ENCODE measurements at regions not wholly inside any gene's neighbourhood (a gene's known extent, or its start where the extent isn't known, plus 50 kb on each side); places are given as distances from the start of the nearest gene placed in this dataset.

DNA sequence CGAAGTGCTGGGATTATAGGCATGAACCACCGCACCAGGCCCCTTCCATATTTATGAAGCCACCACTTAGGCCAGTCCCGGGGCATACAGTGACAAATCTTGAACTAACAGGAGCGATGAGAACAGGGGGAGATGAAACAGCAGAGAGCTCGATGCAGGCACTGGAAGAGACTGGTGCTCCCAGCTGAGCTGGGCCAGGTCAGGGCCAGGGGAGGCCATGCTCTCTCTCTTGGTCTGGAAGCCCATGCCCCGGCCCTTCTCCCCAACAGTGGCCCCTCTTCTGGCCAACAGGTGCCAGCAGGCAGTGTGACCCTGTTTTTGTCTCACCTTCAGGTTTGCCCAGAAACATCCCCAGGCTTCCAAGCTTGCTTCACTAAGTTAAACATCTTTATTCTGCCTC is 269.9 kb upstream of the C1orf174 start:
- no peak for DNase-seq (ENCODE audit: low read depth)
- TF ChIP-seq, protein P1, sequence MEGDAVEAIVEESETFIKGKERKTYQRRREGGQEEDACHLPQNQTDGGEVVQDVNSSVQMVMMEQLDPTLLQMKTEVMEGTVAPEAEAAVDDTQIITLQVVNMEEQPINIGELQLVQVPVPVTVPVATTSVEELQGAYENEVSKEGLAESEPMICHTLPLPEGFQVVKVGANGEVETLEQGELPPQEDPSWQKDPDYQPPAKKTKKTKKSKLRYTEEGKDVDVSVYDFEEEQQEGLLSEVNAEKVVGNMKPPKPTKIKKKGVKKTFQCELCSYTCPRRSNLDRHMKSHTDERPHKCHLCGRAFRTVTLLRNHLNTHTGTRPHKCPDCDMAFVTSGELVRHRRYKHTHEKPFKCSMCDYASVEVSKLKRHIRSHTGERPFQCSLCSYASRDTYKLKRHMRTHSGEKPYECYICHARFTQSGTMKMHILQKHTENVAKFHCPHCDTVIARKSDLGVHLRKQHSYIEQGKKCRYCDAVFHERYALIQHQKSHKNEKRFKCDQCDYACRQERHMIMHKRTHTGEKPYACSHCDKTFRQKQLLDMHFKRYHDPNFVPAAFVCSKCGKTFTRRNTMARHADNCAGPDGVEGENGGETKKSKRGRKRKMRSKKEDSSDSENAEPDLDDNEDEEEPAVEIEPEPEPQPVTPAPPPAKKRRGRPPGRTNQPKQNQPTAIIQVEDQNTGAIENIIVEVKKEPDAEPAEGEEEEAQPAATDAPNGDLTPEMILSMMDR (conservative IDR thresholded peaks at IDR 0.05; ENCODE audit: control insufficient read depth, insufficient read depth, low read depth, low read length) = no peak

DNA sequence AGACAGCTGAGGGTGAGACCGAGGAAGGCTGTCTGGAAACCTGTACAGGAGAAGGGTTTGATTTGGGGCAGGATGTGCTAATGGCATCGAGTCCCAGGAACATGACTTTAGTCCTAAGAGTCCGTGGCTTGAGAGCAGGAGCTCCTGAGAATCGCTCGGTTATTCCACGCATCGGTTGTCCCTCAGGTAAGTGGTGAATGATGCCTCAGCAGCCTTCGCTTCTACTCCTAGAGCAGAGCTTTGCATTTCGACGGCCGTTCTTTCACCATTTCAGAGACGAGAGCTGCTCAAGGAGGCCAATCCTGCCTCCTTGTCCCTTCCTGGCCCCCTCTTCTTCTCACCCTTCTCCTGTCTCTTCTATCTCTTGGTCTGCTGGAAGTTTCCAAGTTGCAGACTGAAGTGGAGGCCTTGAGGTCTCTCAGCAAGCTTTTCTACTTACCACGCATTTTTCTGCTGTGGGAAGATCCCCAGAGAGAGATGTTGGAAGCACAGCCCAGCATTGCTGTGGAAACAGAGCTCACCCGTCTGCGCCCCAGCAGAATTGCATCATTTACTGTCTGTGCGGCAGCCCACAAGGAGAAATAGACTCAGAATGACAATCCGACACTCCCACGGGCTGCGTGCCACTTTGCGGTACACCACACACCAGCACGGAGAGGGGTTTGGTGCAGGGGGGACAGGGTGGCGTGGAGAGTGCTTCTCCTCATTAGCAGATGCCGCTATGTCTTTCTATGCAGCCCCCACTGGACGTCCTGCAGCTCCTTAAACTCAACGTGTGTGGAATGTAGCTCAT is 270.7 kb upstream of the C1orf174 start:
- TF ChIP-seq, protein P1 (conservative IDR thresholded peaks at IDR 0.05; ENCODE audit: control insufficient read depth, insufficient read depth, low read depth, low read length) = no peak
- H3K4me3 ChIP-seq (ENCODE audit: control insufficient read depth, low read depth, low read length) = no peak overlapping the region
- DNase-seq (ENCODE audit: low read depth) = no peak

More for the DNA sequence above, 269.9 kb upstream of the C1orf174 start:
- H3K4me3 ChIP-seq (ENCODE audit: control insufficient read depth, low read depth, low read length) = no peak overlapping the region

DNA sequence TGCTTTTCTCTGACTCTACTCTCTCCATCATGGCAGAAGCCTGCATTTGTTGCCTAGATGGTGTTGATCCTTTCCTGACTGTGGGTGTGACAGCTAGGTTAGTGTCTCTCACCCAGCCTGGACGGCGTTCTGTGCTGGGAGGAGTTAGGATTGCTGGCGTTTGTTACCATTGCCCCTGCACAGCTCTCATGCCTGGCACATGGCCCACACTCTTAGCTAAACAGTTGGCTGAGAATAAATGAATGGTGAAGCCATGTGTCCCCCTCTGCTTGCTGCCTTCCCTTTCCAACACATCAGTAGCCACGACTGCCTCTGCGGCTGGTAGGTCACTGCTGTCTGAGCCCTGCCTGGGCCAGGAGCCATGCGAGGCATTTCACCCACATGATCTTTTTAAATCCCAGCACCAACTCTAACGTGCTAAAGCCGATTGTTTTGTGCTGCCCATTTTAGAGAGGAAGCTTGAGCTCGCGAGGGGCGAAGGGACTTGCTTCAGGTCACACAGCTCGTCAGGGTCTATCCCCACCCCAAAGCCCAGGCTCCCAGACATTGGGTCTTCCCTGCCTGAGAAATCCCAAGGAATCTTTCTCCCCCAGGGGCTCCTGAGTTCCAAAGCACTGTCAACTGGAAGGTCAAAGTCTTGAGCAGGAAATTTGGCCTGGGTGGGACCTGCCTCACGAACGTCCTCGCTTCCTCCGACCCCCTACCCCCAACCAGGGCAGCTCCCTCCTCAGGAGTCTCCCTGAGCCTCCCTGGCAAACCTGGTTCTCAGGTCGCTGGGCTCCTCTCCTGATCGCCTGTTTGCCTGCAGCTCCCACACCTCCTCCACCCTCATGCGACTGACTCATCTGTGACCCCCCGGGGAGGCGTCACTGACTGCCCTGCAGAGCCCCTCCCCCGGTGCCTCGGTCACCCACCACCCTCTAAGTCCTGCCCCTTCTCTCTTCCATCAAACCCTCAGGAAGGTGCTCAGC is 271.7 kb upstream of the C1orf174 start:
- no peak for DNase-seq (ENCODE audit: low read depth)
- TF ChIP-seq, protein P1 (conservative IDR thresholded peaks at IDR 0.05; ENCODE audit: control insufficient read depth, insufficient read depth, low read depth, low read length) = no peak
- no peak overlapping the region for H3K4me3 ChIP-seq (ENCODE audit: control insufficient read depth, low read depth, low read length)

DNA sequence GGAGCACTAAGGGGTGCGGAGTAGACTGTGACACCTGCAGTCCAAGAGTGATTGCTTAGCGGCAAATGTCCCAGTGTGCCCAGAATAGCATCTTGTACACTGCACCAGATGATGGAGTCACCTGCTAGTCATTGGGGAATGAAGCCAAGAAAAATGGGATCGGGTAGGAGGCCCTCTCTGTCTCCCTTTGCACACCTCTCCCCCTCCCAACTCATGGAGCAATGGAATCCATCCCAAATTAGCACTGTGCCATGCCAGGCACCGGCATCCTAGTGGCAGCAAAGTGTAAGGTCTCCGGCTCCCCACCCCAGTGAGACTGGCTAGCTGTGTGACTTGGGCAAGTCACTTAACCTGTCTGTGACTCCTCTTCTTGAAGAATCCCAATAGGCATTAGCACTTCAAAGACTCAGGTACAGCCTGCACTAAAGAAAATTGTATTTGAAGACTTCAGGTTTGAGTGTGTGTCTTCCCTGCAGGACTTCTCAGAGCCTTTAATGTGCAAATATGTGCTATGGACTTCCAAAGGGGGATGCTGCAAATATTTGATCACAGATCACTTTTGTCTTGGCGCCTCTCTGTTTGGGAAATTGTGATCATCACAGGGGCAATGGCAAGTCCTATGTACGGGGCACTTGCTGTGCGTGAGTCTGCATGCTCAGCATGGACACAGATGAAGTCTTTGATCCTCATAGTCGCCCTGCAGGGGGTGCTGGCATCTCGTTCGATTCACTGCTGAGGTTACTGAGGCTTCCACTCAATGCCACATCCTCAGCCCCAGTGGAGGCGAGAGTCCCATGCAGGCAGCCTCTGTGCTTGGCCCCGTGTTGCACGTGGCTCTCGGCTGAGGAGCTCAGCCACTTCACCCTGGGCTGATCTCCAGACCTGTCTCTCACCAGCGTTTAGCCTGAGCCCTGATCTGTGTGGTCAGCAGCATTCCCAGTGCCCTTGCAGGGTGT is 272.9 kb upstream of the C1orf174 start:
- no peak overlapping the region for H3K4me3 ChIP-seq (ENCODE audit: control insufficient read depth, low read depth, low read length)
- TF ChIP-seq, protein P1 (conservative IDR thresholded peaks at IDR 0.05; ENCODE audit: control insufficient read depth, insufficient read depth, low read depth, low read length) = no peak
- DNase-seq (ENCODE audit: low read depth) = no peak

DNA sequence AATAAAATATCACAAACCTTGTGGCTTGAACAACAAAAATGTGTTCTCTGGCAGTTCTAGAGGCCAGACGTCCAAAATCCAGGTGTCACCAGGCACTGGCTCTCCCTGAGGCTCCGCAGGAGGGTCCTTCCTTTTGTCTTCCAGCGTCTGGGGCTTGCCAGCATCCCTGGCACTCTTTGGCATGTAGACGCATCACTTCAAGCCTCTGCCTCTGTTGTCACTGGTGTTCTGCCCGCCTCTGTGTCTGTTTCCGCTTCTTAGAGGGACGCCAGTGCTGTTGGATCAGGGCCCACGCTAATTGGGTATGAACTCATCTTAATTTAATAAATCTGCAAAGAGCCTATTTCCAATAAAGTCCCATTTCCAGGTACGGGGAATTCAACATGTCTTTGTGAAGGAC is 273.7 kb upstream of the C1orf174 start:
- DNase-seq (ENCODE audit: low read depth) = no peak

More for the DNA sequence above, 273.7 kb upstream of the C1orf174 start:
- TF ChIP-seq, protein P1 (conservative IDR thresholded peaks at IDR 0.05; ENCODE audit: control insufficient read depth, insufficient read depth, low read depth, low read length) = no peak
- no peak overlapping the region for H3K4me3 ChIP-seq (ENCODE audit: control insufficient read depth, low read depth, low read length)
